H1 (cell line): ENCODE measurements at regions not wholly inside any gene's neighbourhood (a gene's known extent, or its start where the extent isn't known, plus 50 kb on each side); places are given as distances from the start of the nearest gene placed in this dataset.

Experiments used
- CTCF ChIA-PET: fragments of 300-600 bp; sonication (Branson Sonifier 250); formaldehyde crosslinking; loops from one replicate; lab custom pipeline; 2021; ENCODE audit not compliant: partially characterized antibody; lab: Charles Lee
- POLR2A ChIA-PET: fragments of 300-600 bp; sonication (Branson Sonifier 250); formaldehyde crosslinking; loops from one replicate; lab custom pipeline; 2021; ENCODE audit warnings: inconsistent platforms; ENCODE audit not compliant: partially characterized antibody; lab: Charles Lee
- DNase-seq, 2 experiments: peaks; one replicate each; pipeline versions ENCODE4 v3.0.0 to v3.0.0-alpha.2; 2010 to 2022; ENCODE audit warnings: low spot score in 2 of 2, low read depth in 1 of 2, mixed read lengths in 1 of 2
- FAIRE-seq: peaks from 2 replicates; lab custom pipeline; 2011; peaks lifted over from hg19 to GRCh38; lab: Jason Lieb, UNC
- H2AFZ ChIP-seq: 2 replicates; pipeline ENCODE4 v1.8.1; 2012; ENCODE audit warnings: low read length, inconsistent platforms
- H2AK5ac ChIP-seq: 2 replicates; pipeline ENCODE4 v1.6.1; 2013; ENCODE audit warnings: low read depth, low read length
- H2BK120ac ChIP-seq: replicated peaks from 2 replicates; pipeline ENCODE3; 2013; ENCODE audit warnings: low read depth, low read length, inconsistent platforms
- H2BK12ac ChIP-seq: 2 replicates; pipeline ENCODE4 v1.6.1; 2013; ENCODE audit warnings: low read depth, low read length
- H2BK15ac ChIP-seq: 2 replicates; pipeline ENCODE4 v1.6.1; 2013; ENCODE audit warnings: low read length
- H2BK20ac ChIP-seq: 2 replicates; pipeline ENCODE4 v1.6.1; 2013; ENCODE audit warnings: low read length
- H2BK5ac ChIP-seq: 2 replicates; pipeline ENCODE4 v1.6.1; 2013; ENCODE audit warnings: low read depth, low read length
- H3K14ac ChIP-seq: 2 replicates; pipeline ENCODE4 v1.6.1; 2013; ENCODE audit warnings: inconsistent platforms; ENCODE audit not compliant: insufficient read length
- H3K18ac ChIP-seq: 2 replicates; pipeline ENCODE4 v1.6.1; 2013; ENCODE audit warnings: low read length; ENCODE audit errors: extremely low read depth
- H3K23ac ChIP-seq: 2 replicates; pipeline ENCODE4 v1.6.1; 2013; ENCODE audit warnings: inconsistent platforms; ENCODE audit not compliant: insufficient read length
- H3K23me2 ChIP-seq: 2 replicates; pipeline ENCODE4 v1.6.1; 2013; ENCODE audit warnings: low read depth, low read length
- H3K27ac ChIP-seq: 2 replicates; pipeline ENCODE4 v1.6.1; 2011; ENCODE audit warnings: low read depth, low read length, inconsistent platforms
- H3K27me3 ChIP-seq, 4 experiments: replicated peaks in 1 of 4; 1 replicate in 1 of 4; 2 replicates in 3 of 4; pipeline versions ENCODE4 v1.6.1 to v1.8.1; 2011 to 2013; ENCODE audit warnings: low read length in 3 of 4, mild to moderate bottlenecking in 3 of 4, inconsistent platforms in 2 of 4, mixed read lengths in 2 of 4, moderate library complexity in 1 of 4; ENCODE audit not compliant: control insufficient read depth in 3 of 4, insufficient read depth in 3 of 4; ENCODE audit errors: extremely low read depth in 1 of 4
- H3K36me3 ChIP-seq, 4 experiments: 2 replicates each; pipeline versions ENCODE4 v1.6.1 to v1.8.1; 2011 to 2013; ENCODE audit warnings: mild to moderate bottlenecking in 4 of 4, low read length in 3 of 4, moderate library complexity in 2 of 4, control low read depth in 1 of 4, inconsistent platforms in 1 of 4; ENCODE audit not compliant: insufficient read depth in 4 of 4, control insufficient read depth in 2 of 4
- H3K4ac ChIP-seq: replicated peaks from 2 replicates; pipeline ENCODE3; 2013; ENCODE audit warnings: low read length, low read depth, mixed read lengths, inconsistent platforms; ENCODE audit not compliant: insufficient read length
- H3K4me1 ChIP-seq, 4 experiments: replicated peaks in 1 of 4; 1 replicate in 1 of 4; 2 replicates in 3 of 4; pipeline versions ENCODE4 v1.6.1 to v1.8.1; 2011 to 2013; ENCODE audit warnings: low read length in 3 of 4, inconsistent platforms in 2 of 4, mixed read lengths in 1 of 4; ENCODE audit not compliant: insufficient read depth in 4 of 4, control insufficient read depth in 3 of 4
- H3K4me2 ChIP-seq, 2 experiments: 2 replicates each; pipeline versions ENCODE4 v1.6.1 to v1.8.1; 2011 to 2013; ENCODE audit warnings: low read depth in 2 of 2, low read length in 2 of 2, control low read depth in 1 of 2, inconsistent platforms in 1 of 2, mild to moderate bottlenecking in 1 of 2; ENCODE audit not compliant: insufficient read depth in 1 of 2
- H3K4me3 ChIP-seq, 4 experiments: fragments of 200-600, 300-600 bp in 1 of 4; sonication (generic), shearing (Covaris generic), sonication (Bioruptor Twin) in 1 of 4; 2 replicates each; pipeline versions ENCODE4 v1.5.1 to v1.8.1; 2011 to 2016; ENCODE audit warnings: low read length in 4 of 4, low read depth in 3 of 4, control low read depth in 2 of 4, inconsistent platforms in 2 of 4, mild to moderate bottlenecking in 2 of 4, mixed read lengths in 1 of 4, moderate library complexity in 1 of 4; ENCODE audit not compliant: insufficient read depth in 2 of 4; ENCODE audit errors: extremely low read depth in 1 of 4
- H3K56ac ChIP-seq: replicated peaks from 2 replicates; pipeline ENCODE3; 2013; ENCODE audit warnings: low read depth, mild to moderate bottlenecking, mixed read lengths, low read length, inconsistent platforms; ENCODE audit not compliant: insufficient read length
- H3K79me1 ChIP-seq: 2 replicates; pipeline ENCODE4 v1.6.1; 2013; ENCODE audit warnings: low read depth, low read length, control low read depth
- H3K79me2 ChIP-seq, 2 experiments: 2 replicates each; pipeline versions ENCODE4 v1.6.1 to v1.8.1; 2012 to 2013; ENCODE audit warnings: low read length in 2 of 2, mild to moderate bottlenecking in 2 of 2, inconsistent platforms in 1 of 2; ENCODE audit not compliant: insufficient read depth in 2 of 2, control insufficient read depth in 1 of 2
- H3K9ac ChIP-seq, 4 experiments: replicated peaks in 1 of 4; 1 replicate in 1 of 4; 2 replicates in 3 of 4; pipeline versions ENCODE4 v1.6.1 to v1.8.1; 2011 to 2013; ENCODE audit warnings: low read depth in 3 of 4, low read length in 3 of 4, control low read depth in 2 of 4, mild to moderate bottlenecking in 2 of 4, moderate library complexity in 2 of 4, inconsistent platforms in 1 of 4; ENCODE audit errors: extremely low read depth in 1 of 4
- H3K9me3 ChIP-seq, 2 experiments: 2 replicates each; pipeline versions ENCODE4 v1.6.1 to v1.8.1; 2012 to 2013; ENCODE audit warnings: mild to moderate bottlenecking in 2 of 2, moderate library complexity in 2 of 2, control low read depth in 1 of 2, inconsistent platforms in 1 of 2, low read depth in 1 of 2, low read length in 1 of 2, mixed read lengths in 1 of 2; ENCODE audit not compliant: insufficient read depth in 2 of 2
- H4K20me1 ChIP-seq, 2 experiments: replicated peaks in 1 of 2; 2 replicates each; pipeline versions ENCODE3 to v1.8.1; 2011 to 2013; ENCODE audit warnings: inconsistent platforms in 2 of 2, low read length in 2 of 2, mild to moderate bottlenecking in 1 of 2; ENCODE audit not compliant: insufficient read depth in 2 of 2, control insufficient read depth in 1 of 2
- H4K5ac ChIP-seq: 2 replicates; pipeline ENCODE4 v1.6.1; 2013; ENCODE audit warnings: low read length, low read depth, mixed read lengths, inconsistent platforms; ENCODE audit not compliant: insufficient read length
- H4K8ac ChIP-seq: 2 replicates; pipeline ENCODE4 v1.8.0; 2013; ENCODE audit warnings: mild to moderate bottlenecking, moderate library complexity, low read length, inconsistent platforms; ENCODE audit not compliant: insufficient read depth; ENCODE audit errors: extremely low read depth
- H4K91ac ChIP-seq: replicated peaks from 2 replicates; pipeline ENCODE3; 2013; ENCODE audit warnings: low read length, mixed read lengths, inconsistent platforms; ENCODE audit not compliant: insufficient read length
- ATF3 ChIP-seq: IDR thresholded peaks from 2 replicates; pipeline ENCODE4 v1.6.1; 2011; ENCODE audit warnings: low read depth, mild to moderate bottlenecking, low read length; ENCODE audit not compliant: insufficient read depth
- EGR1 ChIP-seq: IDR thresholded peaks from 2 replicates; pipeline ENCODE4 v1.6.1; 2011; ENCODE audit warnings: low read depth, low read length, borderline replicate concordance
- EP300 ChIP-seq, 2 experiments: IDR thresholded peaks; 1 replicate in 1 of 2; 2 replicates in 1 of 2; pipeline ENCODE4 v1.6.1; 2011 to 2012; ENCODE audit warnings: low read depth in 2 of 2, low read length in 2 of 2, mild to moderate bottlenecking in 2 of 2, borderline replicate concordance in 1 of 2, inconsistent platforms in 1 of 2, moderate library complexity in 1 of 2
- MAFK ChIP-seq: IDR thresholded peaks from 2 replicates; pipeline ENCODE4 v1.6.1; 2012; ENCODE audit warnings: low read depth, mild to moderate bottlenecking, improper control_type of control experiment, low read length
- NANOG ChIP-seq: IDR thresholded peaks from 2 replicates; pipeline ENCODE4 v1.6.1; 2011; ENCODE audit warnings: low read length, low read depth, mild to moderate bottlenecking, inconsistent platforms; ENCODE audit not compliant: insufficient read depth, poor library complexity, severe bottlenecking
- NRF1 ChIP-seq: IDR thresholded peaks from 2 replicates; pipeline ENCODE4 v1.6.1; 2011; ENCODE audit warnings: mild to moderate bottlenecking, low read depth, low read length, improper control_type of control experiment
- PHF8 ChIP-seq: fragments of 200-600 bp; sonication (generic); conservative IDR thresholded peaks from 2 replicates; pipeline ENCODE4 v1.7.1; 2012; ENCODE audit warnings: low read depth, mild to moderate bottlenecking, inconsistent platforms, low read length, moderate library complexity
- RBBP5 ChIP-seq: IDR thresholded peaks from 2 replicates; pipeline ENCODE4 v1.7.1; 2012; ENCODE audit warnings: low read depth, mild to moderate bottlenecking, inconsistent platforms, low read length, moderate library complexity, borderline replicate concordance
- RFX5 ChIP-seq: IDR thresholded peaks from 2 replicates; pipeline ENCODE4 v1.6.1; 2011; ENCODE audit warnings: low read depth, low read length, improper control_type of control experiment, borderline replicate concordance
- SP2 ChIP-seq: IDR thresholded peaks from 2 replicates; pipeline ENCODE4 v1.6.1; 2012; ENCODE audit warnings: mild to moderate bottlenecking, low read length, inconsistent platforms
- SP4 ChIP-seq: IDR thresholded peaks from 2 replicates; pipeline ENCODE4 v1.6.1; 2012; ENCODE audit warnings: low read length, inconsistent platforms
- SRF ChIP-seq: IDR thresholded peaks from 2 replicates; pipeline ENCODE4 v1.6.1; 2011; ENCODE audit warnings: mild to moderate bottlenecking, low read depth, low read length, moderate library complexity
- ZNF274 ChIP-seq: IDR thresholded peaks from 2 replicates; pipeline ENCODE4 v1.7.0; 2012; ENCODE audit warnings: low read length, borderline replicate concordance; ENCODE audit errors: extremely low read depth
- WGBS, 2 experiments: shearing (Covaris generic) in 1 of 2; methylation state at CpG; one replicate each; pipeline versions ENCODE4 v1.1.6 to v1.1.7; 2013 to 2015; ENCODE audit warnings: low lambda C conversion rate in 2 of 2, mixed read lengths in 2 of 2, inconsistent platforms in 1 of 2, low coverage in 1 of 2, missing lambda C conversion rate in 1 of 2; ENCODE audit not compliant: insufficient replicate concordance in 2 of 2, insufficient coverage in 1 of 2, insufficient read length in 1 of 2; ENCODE audit errors: extremely low coverage in 1 of 2, missing lambda C conversion rate in 1 of 2; 5-methylcytosine and 5-hydroxymethylcytosine counted together

- H3K14ac ChIP-seq, result no peak overlapping the region
- H2BK120ac ChIP-seq, result no peak overlapping the region
- 87% methylated on average over 22 of the region's 22 CpGs; no CpG with 5 or more reads in 1 of the 2 experiments for WGBS, 2 experiments
- no peak overlapping the region for H2BK12ac ChIP-seq
- no peak overlapping the region for H4K91ac ChIP-seq
- no peak overlapping the region for H2AK5ac ChIP-seq
- no peak overlapping the region for H3K27ac ChIP-seq
- no peak overlapping the region for H3K9ac ChIP-seq
- H3K23ac ChIP-seq, result no peak overlapping the region
- H3K27me3 ChIP-seq, result peaks cover 0 to 16% (median 10%) of the 10 kb centered on the region in 4 experiments; a peak in 4 of 7 replicates
- H2BK15ac ChIP-seq, result no peak overlapping the region
- peaks cover 11% of the 10 kb centered on the region; the same call in 1 of the 2 replicates for H3K23me2 ChIP-seq
- H3K36me3 ChIP-seq, result no peaks in the 10 kb centered on the region
- no peaks in the 10 kb centered on the region; a peak in 1 of 4 replicates for H3K9me3 ChIP-seq
- no peak overlapping the region for H3K4me3 ChIP-seq
- no peak overlapping the region for H2BK20ac ChIP-seq
- no peak overlapping the region for H3K4me2 ChIP-seq
- H2AFZ ChIP-seq, result no peak overlapping the region
- no peaks in the 10 kb centered on the region for H3K79me1 ChIP-seq
- H3K4me1 ChIP-seq, result no peaks in the 10 kb centered on the region; a peak in 3 of 7 replicates
- no peak overlapping the region for H2BK5ac ChIP-seq
- H3K56ac ChIP-seq, result no peak overlapping the region
- H3K18ac ChIP-seq, result no peak overlapping the region
- POLR2A ChIA-PET, result interaction anchor here (1.1 kb wide), 1 partner anchor 16 kb away, joined by 3 read pairs; no protein-coding TSS in a partner anchor
- H4K20me1 ChIP-seq, result peaks cover 0 to 2% of the 10 kb centered on the region in 2 experiments
- DNase-seq (no peak), FAIRE-seq (no peak)
- H3K79me2 ChIP-seq, result no peaks in the 10 kb centered on the region
- H4K5ac ChIP-seq, result no peak overlapping the region
- no peak overlapping the region for H4K8ac ChIP-seq
- CTCF ChIA-PET, result interaction anchor here (0.6 to 3.3 kb wide), 10 partner anchors 9 to 220 kb away, joined by 3 to 17 read pairs (median 3); no protein-coding TSS in a partner anchor
- no peak overlapping the region for H3K4ac ChIP-seq
- TF ChIP-seq EP300 (IDR thresholded peaks at IDR 0.05; ENCODE audit: borderline replicate concordance in 1 of 2, low read depth in 2 of 2, low read length in 2 of 2) (no peak), RFX5 (no peak), EGR1 (no peak), ATF3 (no peak), SP4 (no peak), ZNF274 (no peak), PHF8 (no peak), NRF1 (no peak), MAFK (no peak), NANOG (no peak), RBBP5 (no peak), SP2 (no peak), SRF (no peak)
These were observed 76.4 kb upstream of the GALNT9 start for GRCh38 chr12:132405742-132406251.
